SU-DHL-6 (cell line): ENCODE measurements at regions not wholly inside any gene's neighbourhood (a gene's known extent, or its start where the extent isn't known, plus 50 kb on each side); places are given as distances from the start of the nearest gene placed in this dataset.

Experiments used
- H2AFZ ChIP-seq: fragments of 200-600 bp; sonication (generic); 2 replicates; pipeline ENCODE4 v1.6.1; 2014; ENCODE audit warnings: low read depth, mild to moderate bottlenecking, moderate library complexity, mixed read lengths, antibody characterized with exemption, low read length; ENCODE audit not compliant: severe bottlenecking
- H3F3A ChIP-seq: fragments of 200-600 bp; shearing (Covaris generic); 2 replicates; pipeline ENCODE4 v1.6.0; 2016; ENCODE audit warnings: antibody characterized with exemption, mild to moderate bottlenecking; ENCODE audit not compliant: insufficient read depth
- H3K27ac ChIP-seq: fragments of 200-600 bp; sonication (generic); 2 replicates; pipeline ENCODE4 v1.5.1; 2016; ENCODE audit warnings: low read depth, mild to moderate bottlenecking, low read length, moderate library complexity, mixed read lengths
- H3K27me3 ChIP-seq: fragments of 200-600 bp; sonication (generic), shearing (Covaris generic); 2 replicates; pipeline ENCODE4 v1.6.0; 2014; ENCODE audit warnings: mild to moderate bottlenecking, low read length
- H3K36me3 ChIP-seq: fragments of 200-600 bp; sonication (generic); 2 replicates; pipeline ENCODE4 v1.6.1; 2014; ENCODE audit warnings: mild to moderate bottlenecking, low read length, mixed read lengths
- H3K4me2 ChIP-seq: fragments of 300-600, 200-600 bp; shearing (Covaris generic), sonication (generic); 2 replicates; pipeline ENCODE4 v1.6.0; 2014; ENCODE audit warnings: low read length, low read depth, mild to moderate bottlenecking; ENCODE audit not compliant: poor library complexity, severe bottlenecking
- H3K4me3 ChIP-seq: fragments of 200-600 bp; sonication (generic); 2 replicates; pipeline ENCODE4 v1.5.1; 2014; ENCODE audit warnings: antibody characterized with exemption, low read length, mild to moderate bottlenecking, mixed read lengths; ENCODE audit not compliant: insufficient read depth, poor library complexity, severe bottlenecking
- H3K79me2 ChIP-seq: fragments of 200-600 bp; sonication (generic); 2 replicates; pipeline ENCODE4 v1.6.1; 2014; ENCODE audit warnings: mild to moderate bottlenecking, low read length, moderate library complexity; ENCODE audit not compliant: insufficient read depth
- H3K9ac ChIP-seq: fragments of 200-600 bp; sonication (generic); 2 replicates; pipeline ENCODE4 v1.7.0; 2014; ENCODE audit warnings: mild to moderate bottlenecking, low read length
- H3K9me2 ChIP-seq: fragments of 200-600 bp; sonication (generic); replicated peaks from 2 replicates; pipeline ENCODE4 v1.6.1; 2014; ENCODE audit warnings: low read length; ENCODE audit not compliant: insufficient read depth
- H3K9me3 ChIP-seq: fragments of 200-600 bp; sonication (generic); 2 replicates; pipeline ENCODE4 v1.6.1; 2014; ENCODE audit warnings: low read length, mixed read lengths; ENCODE audit not compliant: insufficient read depth
- H4K20me1 ChIP-seq: fragments of 200-600 bp; sonication (generic); 2 replicates; pipeline ENCODE4 v1.6.1; 2014; ENCODE audit warnings: low read depth, mild to moderate bottlenecking, antibody characterized with exemption, low read length, moderate library complexity, mixed read lengths
- EZH2phosphoT487 ChIP-seq: fragments of 200-600 bp; sonication (generic), shearing (Covaris generic); conservative IDR thresholded peaks from 2 replicates; pipeline ENCODE4 v1.6.1; 2018; ENCODE audit warnings: mild to moderate bottlenecking, antibody characterized with exemption, low read length, moderate library complexity, mixed read lengths
- TF ChIP-seq, protein P1 (sequence below): fragments of 200-600 bp; sonication (generic); IDR thresholded peaks from one replicate; pipeline ENCODE4 v1.5.1; 2017; ENCODE audit warnings: antibody characterized with exemption, mild to moderate bottlenecking, low read length, moderate library complexity; ENCODE audit not compliant: insufficient read depth, poor library complexity, severe bottlenecking

DNA sequence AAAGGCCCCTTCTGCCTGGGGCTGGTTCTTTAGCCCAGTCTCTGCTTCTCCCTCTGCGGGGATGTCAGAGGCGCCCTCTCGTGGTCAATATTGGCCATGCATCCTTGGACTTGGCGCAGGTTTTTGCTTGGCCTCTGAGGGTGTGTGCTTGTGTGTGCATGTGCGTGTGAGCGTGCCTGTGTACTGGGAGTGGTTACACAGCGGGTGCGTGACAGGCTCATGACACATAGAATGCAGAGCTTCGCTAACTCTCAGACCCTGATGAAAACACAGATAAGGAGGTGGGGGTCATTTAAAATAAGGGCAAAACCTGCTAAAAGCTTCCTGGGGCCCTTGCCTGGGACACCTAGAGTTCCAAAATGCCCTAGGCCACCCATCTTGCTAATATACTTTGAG lies 160.9 kb downstream of the SMAD6 start:
- H3K9me3 ChIP-seq: no peaks in the 10 kb centered on the region
- no peaks in the 10 kb centered on the region for H3K79me2 ChIP-seq
- no peak overlapping the region for H2AFZ ChIP-seq
- H3K36me3 ChIP-seq: no peaks in the 10 kb centered on the region
- H3K4me3 ChIP-seq: no peak overlapping the region
- H3K9me2 ChIP-seq: no peaks in the 10 kb centered on the region
- H3K27me3 ChIP-seq: no peaks in the 10 kb centered on the region
- TF ChIP-seq, protein P1, sequence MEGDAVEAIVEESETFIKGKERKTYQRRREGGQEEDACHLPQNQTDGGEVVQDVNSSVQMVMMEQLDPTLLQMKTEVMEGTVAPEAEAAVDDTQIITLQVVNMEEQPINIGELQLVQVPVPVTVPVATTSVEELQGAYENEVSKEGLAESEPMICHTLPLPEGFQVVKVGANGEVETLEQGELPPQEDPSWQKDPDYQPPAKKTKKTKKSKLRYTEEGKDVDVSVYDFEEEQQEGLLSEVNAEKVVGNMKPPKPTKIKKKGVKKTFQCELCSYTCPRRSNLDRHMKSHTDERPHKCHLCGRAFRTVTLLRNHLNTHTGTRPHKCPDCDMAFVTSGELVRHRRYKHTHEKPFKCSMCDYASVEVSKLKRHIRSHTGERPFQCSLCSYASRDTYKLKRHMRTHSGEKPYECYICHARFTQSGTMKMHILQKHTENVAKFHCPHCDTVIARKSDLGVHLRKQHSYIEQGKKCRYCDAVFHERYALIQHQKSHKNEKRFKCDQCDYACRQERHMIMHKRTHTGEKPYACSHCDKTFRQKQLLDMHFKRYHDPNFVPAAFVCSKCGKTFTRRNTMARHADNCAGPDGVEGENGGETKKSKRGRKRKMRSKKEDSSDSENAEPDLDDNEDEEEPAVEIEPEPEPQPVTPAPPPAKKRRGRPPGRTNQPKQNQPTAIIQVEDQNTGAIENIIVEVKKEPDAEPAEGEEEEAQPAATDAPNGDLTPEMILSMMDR: peak; percentile 96
- TF ChIP-seq EZH2phosphoT487: no peak
- no peaks in the 10 kb centered on the region for H4K20me1 ChIP-seq
- no peak overlapping the region for H3K4me2 ChIP-seq
- peaks cover 20% of the 10 kb centered on the region for H3F3A ChIP-seq
- H3K27ac ChIP-seq: no peak overlapping the region
- H3K9ac ChIP-seq: no peak overlapping the region

- Histone ChIP-seq H3K36me3 (no peaks in the 10 kb centered on the region), H3K9me2 (no peaks in the 10 kb centered on the region), H4K20me1 (no peaks in the 10 kb centered on the region), H2AFZ (no peak overlapping the region), H3K79me2 (no peaks in the 10 kb centered on the region), H3K27ac (no peak overlapping the region), H3K4me2 (no peak overlapping the region), H3F3A (peaks cover 20% of the 10 kb centered on the region), H3K4me3 (no peak overlapping the region), H3K9ac (no peak overlapping the region), H3K9me3 (no peaks in the 10 kb centered on the region), H3K27me3 (no peaks in the 10 kb centered on the region)
- TF ChIP-seq EZH2phosphoT487: no peak
- TF ChIP-seq, protein P1: no peak
These were observed 161.5 kb downstream of the SMAD6 start for GRCh38 chr15:66863390-66864085.

DNA sequence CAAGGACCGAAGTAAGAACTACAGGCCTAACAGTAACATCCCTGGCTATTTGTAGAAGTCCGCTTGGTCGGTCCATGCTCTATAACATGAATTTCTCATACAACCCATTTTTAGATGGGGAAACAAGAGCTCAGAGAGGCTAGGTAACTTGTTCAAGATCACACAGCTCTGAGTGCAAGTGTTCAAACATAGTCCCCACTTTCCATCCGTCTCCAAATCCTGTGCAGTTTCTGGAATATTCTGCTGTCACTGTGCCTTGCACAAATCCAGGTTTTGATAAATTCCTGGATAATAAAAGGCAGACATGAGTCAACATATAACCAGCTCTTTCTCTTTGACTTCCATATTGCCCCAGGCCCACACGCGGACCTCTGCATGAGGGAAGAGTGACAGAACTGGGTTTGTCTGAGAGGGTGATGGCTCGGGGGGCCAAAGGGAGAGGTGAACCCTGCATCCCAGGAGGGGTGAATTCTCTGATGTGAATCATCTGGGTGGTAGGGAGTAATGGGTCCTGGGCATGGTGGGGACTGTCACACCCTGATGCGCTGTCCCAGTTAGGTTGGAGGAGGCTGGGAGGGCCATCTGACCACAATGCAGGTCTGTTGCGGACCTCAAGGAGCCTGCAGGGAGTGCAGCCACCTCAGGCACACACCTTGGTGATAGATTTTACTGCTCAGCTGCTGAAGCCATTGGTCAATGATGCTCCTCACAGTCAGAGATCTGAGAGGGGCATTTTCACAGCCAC lies 162.2 kb downstream of the SMAD6 start:
- TF ChIP-seq, protein P1: no peak
- TF ChIP-seq EZH2phosphoT487: no peak
- Histone ChIP-seq H3K9ac (no peak overlapping the region), H3K79me2 (no peaks in the 10 kb centered on the region), H3K9me3 (no peaks in the 10 kb centered on the region), H3K27me3 (no peaks in the 10 kb centered on the region), H3K36me3 (no peaks in the 10 kb centered on the region), H3K4me3 (no peak overlapping the region), H2AFZ (no peak overlapping the region), H4K20me1 (no peaks in the 10 kb centered on the region), H3F3A (peaks cover 20% of the 10 kb centered on the region), H3K4me2 (no peak overlapping the region), H3K9me2 (no peaks in the 10 kb centered on the region), H3K27ac (no peak overlapping the region)
